Endodermal cell (in vitro differentiated cells): ENCODE measurements at regions not wholly inside any gene's neighbourhood (a gene's known extent, or its start where the extent isn't known, plus 50 kb on each side); places are given as distances from the start of the nearest gene placed in this dataset.

ENCODE experiments used
- DNase-seq: peaks from one replicate; pipeline ENCODE4 v3.0.0-alpha.2; 2017
- H3K27ac ChIP-seq: 2 replicates; pipeline ENCODE4 v1.5.1; 2013; ENCODE audit warnings: mild to moderate bottlenecking, low read depth, low read length, moderate library complexity
- H3K27me3 ChIP-seq: 2 replicates; pipeline ENCODE4 v1.6.1; 2013; ENCODE audit warnings: mild to moderate bottlenecking, low read length, moderate library complexity; ENCODE audit not compliant: insufficient read depth, control insufficient read depth, poor library complexity, severe bottlenecking
- H3K36me3 ChIP-seq: 2 replicates; pipeline ENCODE4 v1.7.0; 2013; ENCODE audit warnings: mild to moderate bottlenecking, low read length, moderate library complexity; ENCODE audit not compliant: control insufficient read depth, insufficient read depth
- H3K4me1 ChIP-seq: one replicate; pipeline ENCODE4 v1.7.0; 2013; ENCODE audit warnings: low read length; ENCODE audit not compliant: control insufficient read depth, insufficient read depth
- H3K4me3 ChIP-seq: 2 replicates; pipeline ENCODE4 v1.5.1; 2013; ENCODE audit warnings: mild to moderate bottlenecking, low read length, moderate library complexity
- H3K9ac ChIP-seq: 2 replicates; pipeline ENCODE4 v1.6.1; 2013; ENCODE audit warnings: mild to moderate bottlenecking, low read length, moderate library complexity; ENCODE audit not compliant: poor library complexity, severe bottlenecking; ENCODE audit errors: extremely low read depth
- H3K9me3 ChIP-seq: 2 replicates; pipeline ENCODE4 v1.6.1; 2013; ENCODE audit warnings: mild to moderate bottlenecking, low read length, moderate library complexity; ENCODE audit not compliant: control insufficient read depth
- H3K27ac Mint-ChIP-seq: 2 replicates; pipeline ENCODE4 v1.8.0; 2020; ENCODE audit warnings: mixed read lengths
- H3K27me3 Mint-ChIP-seq: 2 replicates; pipeline ENCODE4 v1.8.0; 2021; ENCODE audit warnings: mild to moderate bottlenecking, mixed read lengths; ENCODE audit not compliant: insufficient read depth
- H3K36me3 Mint-ChIP-seq: 2 replicates; pipeline ENCODE4 v1.8.0; 2020; ENCODE audit warnings: low read depth, mixed read lengths
- H3K4me1 Mint-ChIP-seq: 2 replicates; pipeline ENCODE4 v1.8.0; 2020; ENCODE audit warnings: mixed read lengths
- H3K4me3 Mint-ChIP-seq: 2 replicates; pipeline ENCODE4 v1.8.0; 2020; ENCODE audit warnings: mild to moderate bottlenecking, moderate library complexity, mixed read lengths
- H3K9me3 Mint-ChIP-seq: 2 replicates; pipeline ENCODE4 v1.8.0; 2020; ENCODE audit warnings: mild to moderate bottlenecking, mixed read lengths
- WGBS, 2 experiments: methylation state at CpG; one replicate each; pipeline versions ENCODE4 v1.1.5 to v1.1.7; 2013; ENCODE audit warnings: missing lambda C conversion rate in 2 of 2, mixed read lengths in 1 of 2; ENCODE audit not compliant: insufficient coverage in 1 of 2, insufficient read length in 1 of 2; 5-methylcytosine and 5-hydroxymethylcytosine counted together
- TF ChIP-seq, protein P1 (sequence below): fragments of 200-600 bp; sonication (generic); conservative IDR thresholded peaks from 2 replicates; pipeline ENCODE4 v1.5.0; 2021; ENCODE audit warnings: antibody characterized with exemption, mild to moderate bottlenecking

DNA sequence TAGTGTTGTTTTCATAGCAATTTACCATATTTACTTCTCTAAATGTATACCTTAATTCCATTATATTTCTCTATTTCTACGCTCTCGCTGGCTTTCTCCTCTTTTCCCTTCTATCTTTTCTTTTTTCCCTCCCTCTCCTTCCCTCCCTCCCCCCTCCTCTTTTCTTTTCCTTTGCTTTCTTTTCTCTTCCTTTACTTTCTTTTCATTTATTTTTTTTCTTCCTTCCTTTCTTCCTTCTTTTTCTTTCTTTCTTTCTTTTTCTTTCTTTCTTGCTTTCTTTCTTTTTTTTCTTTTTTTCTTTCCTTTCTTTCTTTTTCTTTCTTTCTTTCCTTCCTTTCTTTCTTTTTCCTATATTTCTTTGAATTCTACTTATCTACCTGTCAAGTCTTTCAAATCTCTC, 533.0 kb upstream of the POT1 start:
- 90 to 93% methylated on average over 2 of the region's 2 CpGs for WGBS, 2 experiments
- Mint-ChIP-seq H3K9me3 (peaks cover 18% of the 10 kb centered on the region), H3K27me3 (no peaks in the 10 kb centered on the region), H3K36me3 (peaks cover 15% of the 10 kb centered on the region), H3K4me1 (no peaks in the 10 kb centered on the region), H3K4me3 (no peak overlapping the region), H3K27ac (no peak overlapping the region)
- DNase-seq, result no peak
- H3K27ac ChIP-seq, result no peak overlapping the region
- no peaks in the 10 kb centered on the region for H3K4me1 ChIP-seq
- H3K9me3 ChIP-seq, result peaks cover 9% of the 10 kb centered on the region
- no peaks in the 10 kb centered on the region for H3K36me3 ChIP-seq
- H3K4me3 ChIP-seq, result no peak overlapping the region
- H3K9ac ChIP-seq, result no peak overlapping the region
- no peaks in the 10 kb centered on the region for H3K27me3 ChIP-seq
- TF ChIP-seq, protein P1, sequence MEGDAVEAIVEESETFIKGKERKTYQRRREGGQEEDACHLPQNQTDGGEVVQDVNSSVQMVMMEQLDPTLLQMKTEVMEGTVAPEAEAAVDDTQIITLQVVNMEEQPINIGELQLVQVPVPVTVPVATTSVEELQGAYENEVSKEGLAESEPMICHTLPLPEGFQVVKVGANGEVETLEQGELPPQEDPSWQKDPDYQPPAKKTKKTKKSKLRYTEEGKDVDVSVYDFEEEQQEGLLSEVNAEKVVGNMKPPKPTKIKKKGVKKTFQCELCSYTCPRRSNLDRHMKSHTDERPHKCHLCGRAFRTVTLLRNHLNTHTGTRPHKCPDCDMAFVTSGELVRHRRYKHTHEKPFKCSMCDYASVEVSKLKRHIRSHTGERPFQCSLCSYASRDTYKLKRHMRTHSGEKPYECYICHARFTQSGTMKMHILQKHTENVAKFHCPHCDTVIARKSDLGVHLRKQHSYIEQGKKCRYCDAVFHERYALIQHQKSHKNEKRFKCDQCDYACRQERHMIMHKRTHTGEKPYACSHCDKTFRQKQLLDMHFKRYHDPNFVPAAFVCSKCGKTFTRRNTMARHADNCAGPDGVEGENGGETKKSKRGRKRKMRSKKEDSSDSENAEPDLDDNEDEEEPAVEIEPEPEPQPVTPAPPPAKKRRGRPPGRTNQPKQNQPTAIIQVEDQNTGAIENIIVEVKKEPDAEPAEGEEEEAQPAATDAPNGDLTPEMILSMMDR, result no peak

DNA sequence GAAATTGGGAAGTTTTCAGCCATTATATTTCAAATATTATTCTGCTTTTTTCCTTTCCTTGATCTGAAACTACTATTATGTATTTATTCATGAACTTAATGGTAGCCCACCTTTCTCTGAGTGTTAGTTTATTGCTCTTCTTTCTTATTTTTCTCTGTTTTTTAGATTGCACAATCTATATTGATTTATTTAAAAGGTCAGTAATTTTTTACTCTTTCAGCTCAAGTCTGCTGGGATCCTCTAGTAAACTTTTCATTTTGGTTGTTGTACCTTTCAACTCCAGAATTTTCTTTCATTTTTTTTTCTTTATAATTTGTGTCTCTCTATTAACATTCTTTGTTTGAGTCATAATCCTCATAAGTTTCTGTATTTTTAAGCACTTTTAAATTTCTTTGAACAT, 529.4 kb upstream of the POT1 start:
- DNase-seq, result no peak
- no peak overlapping the region for H3K27ac Mint-ChIP-seq
- peaks cover 19% of the 10 kb centered on the region for H3K9me3 ChIP-seq
- TF ChIP-seq, protein P1, result no peak
- no peak overlapping the region for H3K27ac ChIP-seq
- H3K27me3 ChIP-seq, result no peaks in the 10 kb centered on the region
- no peaks in the 10 kb centered on the region for H3K36me3 ChIP-seq
- H3K36me3 Mint-ChIP-seq, result peaks cover 34% of the 10 kb centered on the region
- H3K9ac ChIP-seq, result no peak overlapping the region
- H3K27me3 Mint-ChIP-seq, result no peaks in the 10 kb centered on the region
- no peaks in the 10 kb centered on the region for H3K4me1 Mint-ChIP-seq
- no peaks in the 10 kb centered on the region for H3K4me1 ChIP-seq
- no peak overlapping the region for H3K4me3 ChIP-seq
- no peak overlapping the region for H3K4me3 Mint-ChIP-seq
- peaks cover 35% of the 10 kb centered on the region for H3K9me3 Mint-ChIP-seq

DNA sequence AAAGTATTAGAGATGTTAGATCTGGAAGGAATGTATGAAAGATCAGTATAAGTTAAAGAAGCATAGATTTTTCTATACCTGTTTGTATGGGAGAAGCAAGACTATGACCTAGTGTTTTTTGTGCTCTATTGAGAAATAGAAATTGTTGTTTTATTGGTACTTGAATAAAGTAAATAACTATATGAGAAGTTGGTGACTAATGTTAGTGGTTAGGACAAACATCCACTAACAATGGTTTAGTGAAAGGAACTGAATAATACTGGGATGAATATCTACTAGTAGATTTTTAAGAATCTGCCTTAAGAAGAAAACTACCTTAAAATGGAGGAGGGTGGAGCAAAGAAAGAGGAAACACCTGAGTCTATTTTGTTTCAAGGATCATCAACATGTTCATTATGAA, 521.1 kb upstream of the POT1 start:
- no peak overlapping the region for H3K27ac Mint-ChIP-seq

More for the DNA sequence above, 521.1 kb upstream of the POT1 start:
- Mint-ChIP-seq H3K36me3 (peaks cover 11% of the 10 kb centered on the region), H3K4me1 (peaks cover 8% of the 10 kb centered on the region), H3K27me3 (no peaks in the 10 kb centered on the region), H3K9me3 (peaks cover 4% of the 10 kb centered on the region), H3K4me3 (no peak overlapping the region)
- TF ChIP-seq, protein P1, result no peak
- no peak overlapping the region for H3K27ac ChIP-seq
- no peak for DNase-seq
- H3K4me1 ChIP-seq, result no peaks in the 10 kb centered on the region
- H3K27me3 ChIP-seq, result no peaks in the 10 kb centered on the region
- no peaks in the 10 kb centered on the region for H3K36me3 ChIP-seq
- no peaks in the 10 kb centered on the region for H3K9me3 ChIP-seq
- H3K9ac ChIP-seq, result no peak overlapping the region
- no peak overlapping the region for H3K4me3 ChIP-seq
